ENCODE measurements at regions not wholly inside any gene's neighbourhood (a gene's known extent, or its start where the extent isn't known, plus 50 kb on each side); places are given as distances from the start of the nearest gene placed in this dataset.

DNA sequence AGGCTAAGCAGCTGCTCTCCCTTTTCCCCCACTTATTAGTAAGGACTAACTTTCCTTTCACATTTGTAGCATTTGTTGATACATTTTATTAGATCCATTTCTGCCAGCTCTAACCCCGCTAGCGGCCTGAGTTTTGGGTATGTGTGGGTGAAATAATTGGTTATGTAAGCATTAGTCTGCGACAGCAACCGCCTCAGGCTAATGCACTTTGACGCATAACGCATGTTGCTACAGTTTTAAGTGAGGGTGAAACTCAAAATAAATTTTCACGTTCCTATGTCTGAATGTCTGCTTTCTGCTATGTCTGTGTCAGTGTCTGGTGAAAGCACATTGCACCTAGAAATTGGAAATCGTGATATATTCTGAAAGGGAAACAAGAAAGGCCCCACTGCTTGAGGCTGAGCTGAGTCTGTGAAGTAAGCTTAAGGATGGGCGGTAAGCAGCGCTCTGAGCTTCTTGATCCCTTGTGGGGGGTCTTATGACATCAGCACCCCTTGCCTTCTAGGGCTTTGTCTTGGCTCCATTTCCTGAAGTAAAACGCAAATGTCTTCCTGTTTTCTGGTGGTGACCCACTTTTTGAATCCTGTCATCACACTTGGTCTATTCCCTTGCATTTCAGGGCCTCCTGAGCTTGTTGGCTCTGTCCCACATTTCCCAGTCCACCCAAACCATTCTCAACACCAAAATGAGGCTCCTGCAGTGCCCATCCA is 648.3 kb upstream of the ARGLU1 start:
- TF ChIP-seq, protein P1, sequence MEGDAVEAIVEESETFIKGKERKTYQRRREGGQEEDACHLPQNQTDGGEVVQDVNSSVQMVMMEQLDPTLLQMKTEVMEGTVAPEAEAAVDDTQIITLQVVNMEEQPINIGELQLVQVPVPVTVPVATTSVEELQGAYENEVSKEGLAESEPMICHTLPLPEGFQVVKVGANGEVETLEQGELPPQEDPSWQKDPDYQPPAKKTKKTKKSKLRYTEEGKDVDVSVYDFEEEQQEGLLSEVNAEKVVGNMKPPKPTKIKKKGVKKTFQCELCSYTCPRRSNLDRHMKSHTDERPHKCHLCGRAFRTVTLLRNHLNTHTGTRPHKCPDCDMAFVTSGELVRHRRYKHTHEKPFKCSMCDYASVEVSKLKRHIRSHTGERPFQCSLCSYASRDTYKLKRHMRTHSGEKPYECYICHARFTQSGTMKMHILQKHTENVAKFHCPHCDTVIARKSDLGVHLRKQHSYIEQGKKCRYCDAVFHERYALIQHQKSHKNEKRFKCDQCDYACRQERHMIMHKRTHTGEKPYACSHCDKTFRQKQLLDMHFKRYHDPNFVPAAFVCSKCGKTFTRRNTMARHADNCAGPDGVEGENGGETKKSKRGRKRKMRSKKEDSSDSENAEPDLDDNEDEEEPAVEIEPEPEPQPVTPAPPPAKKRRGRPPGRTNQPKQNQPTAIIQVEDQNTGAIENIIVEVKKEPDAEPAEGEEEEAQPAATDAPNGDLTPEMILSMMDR (IDR thresholded peaks at IDR 0.05; ENCODE audit: insufficient read depth, low read depth, low read length): no peak
- TF ChIP-seq EZH2 (IDR thresholded peaks at IDR 0.05; ENCODE audit: insufficient read depth, low read length): no peak

Measured in astrocyte (in vitro differentiated cells and primary cell).